ENCODE measurements at regions not wholly inside any gene's neighbourhood (a gene's known extent, or its start where the extent isn't known, plus 50 kb on each side); places are given as distances from the start of the nearest gene placed in this dataset.

GRCh38 chr4:79796948-79797347, 276.1 kb downstream of the ANTXR2 start:
- no peak overlapping the region for H3K4me2 ChIP-seq (ENCODE audit: extremely low read depth, insufficient read depth, low read length)
- no peaks in the 10 kb centered on the region for H3K4me1 ChIP-seq (ENCODE audit: control insufficient read depth, extremely low read depth, insufficient read depth, low read length)
- no peak overlapping the region for H3K9ac ChIP-seq (ENCODE audit: insufficient read depth, low read length)
- H3K79me2 ChIP-seq (ENCODE audit: control insufficient read depth, insufficient read depth, low read length) = no peaks in the 10 kb centered on the region
- H3K4me3 ChIP-seq (replicated peaks in 1 of 4; ENCODE audit: control extremely low read depth in 1 of 4, insufficient read depth in 1 of 4, low read depth in 3 of 4, low read length in 4 of 4) = no peak overlapping the region
- DNase-seq (ENCODE audit: low read depth in 2 of 2) = no peak
- H3K27me3 ChIP-seq (ENCODE audit: control insufficient read depth, insufficient read depth, low read length) = no peaks in the 10 kb centered on the region
- H3K9me3 ChIP-seq (ENCODE audit: control insufficient read depth, insufficient read depth, low read depth, low read length) = no peaks in the 10 kb centered on the region
- TF ChIP-seq, protein P1, sequence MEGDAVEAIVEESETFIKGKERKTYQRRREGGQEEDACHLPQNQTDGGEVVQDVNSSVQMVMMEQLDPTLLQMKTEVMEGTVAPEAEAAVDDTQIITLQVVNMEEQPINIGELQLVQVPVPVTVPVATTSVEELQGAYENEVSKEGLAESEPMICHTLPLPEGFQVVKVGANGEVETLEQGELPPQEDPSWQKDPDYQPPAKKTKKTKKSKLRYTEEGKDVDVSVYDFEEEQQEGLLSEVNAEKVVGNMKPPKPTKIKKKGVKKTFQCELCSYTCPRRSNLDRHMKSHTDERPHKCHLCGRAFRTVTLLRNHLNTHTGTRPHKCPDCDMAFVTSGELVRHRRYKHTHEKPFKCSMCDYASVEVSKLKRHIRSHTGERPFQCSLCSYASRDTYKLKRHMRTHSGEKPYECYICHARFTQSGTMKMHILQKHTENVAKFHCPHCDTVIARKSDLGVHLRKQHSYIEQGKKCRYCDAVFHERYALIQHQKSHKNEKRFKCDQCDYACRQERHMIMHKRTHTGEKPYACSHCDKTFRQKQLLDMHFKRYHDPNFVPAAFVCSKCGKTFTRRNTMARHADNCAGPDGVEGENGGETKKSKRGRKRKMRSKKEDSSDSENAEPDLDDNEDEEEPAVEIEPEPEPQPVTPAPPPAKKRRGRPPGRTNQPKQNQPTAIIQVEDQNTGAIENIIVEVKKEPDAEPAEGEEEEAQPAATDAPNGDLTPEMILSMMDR (conservative IDR thresholded peaks at IDR 0.05 in 1 of 2, IDR thresholded peaks at IDR 0.05 in 1 of 2; ENCODE audit: low read depth in 1 of 2, low read length in 2 of 2) = no peak
- no peak for TF ChIP-seq EZH2 (IDR thresholded peaks at IDR 0.05; ENCODE audit: low read length, missing control alignments)
- H3K27ac ChIP-seq (ENCODE audit: insufficient read depth, low read length) = no peak overlapping the region
- H4K20me1 ChIP-seq (ENCODE audit: control insufficient read depth, extremely low read depth, insufficient read depth, low read length) = no peaks in the 10 kb centered on the region
- no peak overlapping the region for H2AFZ ChIP-seq (ENCODE audit: low read length)
- no peaks in the 10 kb centered on the region for H3K36me3 ChIP-seq (ENCODE audit: control insufficient read depth, insufficient read depth, low read length)

DNA sequence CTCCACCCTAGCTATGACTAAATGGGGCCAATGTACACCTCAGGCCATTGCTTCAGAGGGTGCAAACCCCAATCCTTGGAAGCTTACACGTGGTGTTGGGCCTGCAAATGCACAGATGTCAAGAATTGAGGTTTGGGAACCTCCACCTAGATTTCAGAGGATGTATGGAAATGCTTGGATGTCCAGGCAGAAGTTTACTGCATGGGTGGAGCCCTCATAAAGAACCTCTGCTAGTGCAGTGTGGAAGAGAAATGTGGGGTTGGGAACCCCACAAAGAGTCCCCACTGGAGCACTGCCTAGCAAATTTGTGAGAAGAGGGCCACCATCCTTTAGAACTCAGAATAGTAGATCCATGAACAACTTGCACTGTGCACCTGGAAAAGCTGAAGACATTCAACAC, 284.1 kb downstream of the ANTXR2 start:
- no peak overlapping the region for H3K9ac ChIP-seq (ENCODE audit: insufficient read depth, low read length)
- no peaks in the 10 kb centered on the region for H3K4me1 ChIP-seq (ENCODE audit: control insufficient read depth, extremely low read depth, insufficient read depth, low read length)
- no peaks in the 10 kb centered on the region for H4K20me1 ChIP-seq (ENCODE audit: control insufficient read depth, extremely low read depth, insufficient read depth, low read length)
- no peaks in the 10 kb centered on the region for H3K9me3 ChIP-seq (ENCODE audit: control insufficient read depth, insufficient read depth, low read depth, low read length)
- no peak overlapping the region for H3K27ac ChIP-seq (ENCODE audit: insufficient read depth, low read length)
- TF ChIP-seq, protein P1 (conservative IDR thresholded peaks at IDR 0.05 in 1 of 2, IDR thresholded peaks at IDR 0.05 in 1 of 2; ENCODE audit: low read depth in 1 of 2, low read length in 2 of 2) = no peak
- TF ChIP-seq EZH2 (IDR thresholded peaks at IDR 0.05; ENCODE audit: low read length, missing control alignments) = no peak
- DNase-seq (ENCODE audit: low read depth in 2 of 2) = no peak
- no peaks in the 10 kb centered on the region for H3K36me3 ChIP-seq (ENCODE audit: control insufficient read depth, insufficient read depth, low read length)
- H2AFZ ChIP-seq (ENCODE audit: low read length) = no peak overlapping the region
- no peak overlapping the region for H3K4me3 ChIP-seq (replicated peaks in 1 of 4; ENCODE audit: control extremely low read depth in 1 of 4, insufficient read depth in 1 of 4, low read depth in 3 of 4, low read length in 4 of 4)
- H3K27me3 ChIP-seq (ENCODE audit: control insufficient read depth, insufficient read depth, low read length) = no peaks in the 10 kb centered on the region
- H3K79me2 ChIP-seq (ENCODE audit: control insufficient read depth, insufficient read depth, low read length) = no peaks in the 10 kb centered on the region
- H3K4me2 ChIP-seq (ENCODE audit: extremely low read depth, insufficient read depth, low read length) = no peak overlapping the region

- Histone ChIP-seq H3K27me3 (ENCODE audit: control insufficient read depth, insufficient read depth, low read length) (no peaks in the 10 kb centered on the region), H3K4me1 (ENCODE audit: control insufficient read depth, extremely low read depth, insufficient read depth, low read length) (no peaks in the 10 kb centered on the region), H3K9me3 (ENCODE audit: control insufficient read depth, insufficient read depth, low read depth, low read length) (no peaks in the 10 kb centered on the region), H3K4me2 (ENCODE audit: extremely low read depth, insufficient read depth, low read length) (no peak overlapping the region), H3K4me3 (replicated peaks in 1 of 4; ENCODE audit: control extremely low read depth in 1 of 4, insufficient read depth in 1 of 4, low read depth in 3 of 4, low read length in 4 of 4) (no peak overlapping the region), H4K20me1 (ENCODE audit: control insufficient read depth, extremely low read depth, insufficient read depth, low read length) (no peaks in the 10 kb centered on the region), H3K36me3 (ENCODE audit: control insufficient read depth, insufficient read depth, low read length) (no peaks in the 10 kb centered on the region), H3K9ac (ENCODE audit: insufficient read depth, low read length) (no peak overlapping the region), H2AFZ (ENCODE audit: low read length) (no peak overlapping the region), H3K79me2 (ENCODE audit: control insufficient read depth, insufficient read depth, low read length) (no peaks in the 10 kb centered on the region), H3K27ac (ENCODE audit: insufficient read depth, low read length) (no peak overlapping the region)
- no peak for DNase-seq (ENCODE audit: low read depth in 2 of 2)
- TF ChIP-seq EZH2 (IDR thresholded peaks at IDR 0.05; ENCODE audit: low read length, missing control alignments) = no peak
- TF ChIP-seq, protein P1 (conservative IDR thresholded peaks at IDR 0.05 in 1 of 2, IDR thresholded peaks at IDR 0.05 in 1 of 2; ENCODE audit: low read depth in 1 of 2, low read length in 2 of 2) = no peak
Measured at GRCh38 chr4:79780129-79780528, 292.9 kb downstream of the ANTXR2 start.
